Keratinocyte (primary cell): ENCODE measurements at regions not wholly inside any gene's neighbourhood (a gene's known extent, or its start where the extent isn't known, plus 50 kb on each side); places are given as distances from the start of the nearest gene placed in this dataset.

Source experiments
- DNase-seq: peaks from one replicate; pipeline ENCODE4 v3.0.0-alpha.2; 2011; ENCODE audit warnings: low read depth, missing footprints, low spot score
- FAIRE-seq: peaks from 2 replicates; lab custom pipeline; 2011; peaks lifted over from hg19 to GRCh38; lab: Jason Lieb, UNC
- H2AFZ ChIP-seq: 2 replicates; pipeline ENCODE4 v1.6.0; 2012; ENCODE audit warnings: low read length, control low read depth, inconsistent platforms; ENCODE audit not compliant: control insufficient read depth
- H3K27ac ChIP-seq: 2 replicates; pipeline ENCODE4 v1.5.1; 2011; ENCODE audit warnings: low read length; ENCODE audit not compliant: control insufficient read depth, insufficient read depth
- H3K27me3 ChIP-seq: 3 replicates; pipeline ENCODE4 v1.6.0; 2011; ENCODE audit warnings: low read length; ENCODE audit not compliant: control insufficient read depth, insufficient read depth; ENCODE audit errors: extremely low read depth
- H3K36me3 ChIP-seq, 2 experiments: 2 replicates in 1 of 2; 3 replicates in 1 of 2; pipeline ENCODE4 v1.5.1; 2011; ENCODE audit warnings: low read length in 2 of 2, mild to moderate bottlenecking in 1 of 2; ENCODE audit not compliant: control insufficient read depth in 2 of 2, insufficient read depth in 2 of 2; ENCODE audit errors: extremely low read depth in 1 of 2
- H3K4me1 ChIP-seq: 3 replicates; pipeline ENCODE4 v1.5.1; 2011; ENCODE audit warnings: low read length; ENCODE audit not compliant: control insufficient read depth, insufficient read depth; ENCODE audit errors: extremely low read depth
- H3K4me2 ChIP-seq: 3 replicates; pipeline ENCODE4 v1.6.0; 2011; ENCODE audit warnings: low read depth, low read length; ENCODE audit not compliant: control insufficient read depth, insufficient read depth; ENCODE audit errors: extremely low read depth
- H3K4me3 ChIP-seq, 3 experiments: fragments of 200-600 bp in 1 of 3; sonication (generic) in 1 of 3; 2 replicates in 2 of 3; 3 replicates in 1 of 3; pipeline ENCODE4 v1.5.1; 2011 to 2016; ENCODE audit warnings: low read length in 3 of 3, mild to moderate bottlenecking in 3 of 3, control low read depth in 2 of 3, inconsistent platforms in 1 of 3, low read depth in 1 of 3, mixed read lengths in 1 of 3, mixed run types in 1 of 3, moderate library complexity in 1 of 3; ENCODE audit not compliant: control insufficient read depth in 2 of 3, insufficient read depth in 2 of 3; ENCODE audit errors: extremely low read depth in 1 of 3
- H3K79me2 ChIP-seq: 2 replicates; pipeline ENCODE4 v1.6.0; 2012; ENCODE audit warnings: low read length; ENCODE audit not compliant: control insufficient read depth, insufficient read depth
- H3K9ac ChIP-seq: 3 replicates; pipeline ENCODE4 v1.6.0; 2011; ENCODE audit warnings: low read length; ENCODE audit not compliant: control insufficient read depth, insufficient read depth; ENCODE audit errors: extremely low read depth
- H3K9me1 ChIP-seq: 3 replicates; pipeline ENCODE4 v1.6.0; 2011; ENCODE audit warnings: low read length; ENCODE audit not compliant: control insufficient read depth, insufficient read depth; ENCODE audit errors: extremely low read depth
- H3K9me3 ChIP-seq: 2 replicates; pipeline ENCODE4 v1.5.1; 2012; ENCODE audit warnings: low read depth, low read length; ENCODE audit not compliant: control insufficient read depth
- H4K20me1 ChIP-seq: 3 replicates; pipeline ENCODE4 v1.6.0; 2011; ENCODE audit warnings: low read length; ENCODE audit not compliant: control insufficient read depth, insufficient read depth; ENCODE audit errors: extremely low read depth
- CTCF ChIP-seq, 3 experiments: IDR thresholded peaks in 1 of 3; conservative IDR thresholded peaks in 1 of 3; optimal IDR thresholded peaks in 1 of 3; 2 replicates in 2 of 3; 3 replicates in 1 of 3; pipeline versions ENCODE3 to v1.5.1; 2011; ENCODE audit warnings: low read length in 3 of 3, mild to moderate bottlenecking in 3 of 3, moderate library complexity in 2 of 3, control low read depth in 1 of 3, inconsistent platforms in 1 of 3; ENCODE audit not compliant: insufficient read depth in 2 of 3; ENCODE audit errors: extremely low read depth in 1 of 3
- EZH2 ChIP-seq: IDR thresholded peaks from one replicate; pipeline ENCODE4 v1.6.1; 2012; ENCODE audit warnings: inconsistent platforms, mild to moderate bottlenecking, low read length, moderate library complexity
- dilution Hi-C: fragments of 300-500 bp; cut with MboI; formaldehyde crosslinking; loops from one replicate; pipeline ENCODE4 v1.7.0; 2020; ENCODE audit warnings: low sequenced_read_pairs; ENCODE audit not compliant: extremely low pct_ligation_motif_present

- TF ChIP-seq EZH2 (no peak), CTCF (optimal IDR thresholded peaks at IDR 0.05 in 1 of 3, IDR thresholded peaks at IDR 0.05 in 1 of 3, conservative IDR thresholded peaks at IDR 0.05 in 1 of 3; ENCODE audit: extremely low read depth in 1 of 3, insufficient read depth in 2 of 3, low read length in 3 of 3) (no peak)
- DNase-seq (no peak), FAIRE-seq (no peak)
- no peak overlapping the region for H3K4me3 ChIP-seq
- H3K27ac ChIP-seq = no peak overlapping the region
- H3K36me3 ChIP-seq = no peaks in the 10 kb centered on the region
- dilution Hi-C loops = no loop called here
- no peaks in the 10 kb centered on the region for H3K27me3 ChIP-seq
- no peaks in the 10 kb centered on the region for H3K79me2 ChIP-seq
- H3K9me3 ChIP-seq = no peaks in the 10 kb centered on the region
- no peak overlapping the region for H3K9ac ChIP-seq
- peaks cover 4% of the 10 kb centered on the region for H3K4me1 ChIP-seq
- H3K4me2 ChIP-seq = no peak overlapping the region
- H3K9me1 ChIP-seq = no peaks in the 10 kb centered on the region
- no peaks in the 10 kb centered on the region for H4K20me1 ChIP-seq
- no peak overlapping the region for H2AFZ ChIP-seq
Observed at GRCh38 chr21:35348686-35349085, 299.6 kb upstream of the RUNX1 start.

GRCh38 chr21:35346697-35347096 lies 297.6 kb upstream of the RUNX1 start:
- FAIRE-seq = no peak
- dilution Hi-C loops = no loop called here

More at GRCh38 chr21:35346697-35347096, 297.6 kb upstream of the RUNX1 start:
- Histone ChIP-seq H3K4me1 (peaks cover 4% of the 10 kb centered on the region), H3K36me3 (no peaks in the 10 kb centered on the region), H3K27me3 (no peaks in the 10 kb centered on the region), H3K27ac (no peak overlapping the region), H3K9me3 (no peaks in the 10 kb centered on the region), H3K4me2 (no peak overlapping the region), H3K9ac (no peak overlapping the region), H3K79me2 (no peaks in the 10 kb centered on the region), H4K20me1 (no peaks in the 10 kb centered on the region), H3K9me1 (no peaks in the 10 kb centered on the region), H2AFZ (no peak overlapping the region), H3K4me3 (no peak overlapping the region)
- TF ChIP-seq CTCF (optimal IDR thresholded peaks at IDR 0.05 in 1 of 3, IDR thresholded peaks at IDR 0.05 in 1 of 3, conservative IDR thresholded peaks at IDR 0.05 in 1 of 3; ENCODE audit: extremely low read depth in 1 of 3, insufficient read depth in 2 of 3, low read length in 3 of 3) (no peak), EZH2 (no peak)
- no peak for DNase-seq
